SJCRH30 (cell line): ENCODE measurements at regions not wholly inside any gene's neighbourhood (a gene's known extent, or its start where the extent isn't known, plus 50 kb on each side); places are given as distances from the start of the nearest gene placed in this dataset.
A peak's percentile ranks its signal among the peaks of the same experiment; 100 is the strongest.

Experiments used
- DNase-seq, 2 experiments: peaks; one replicate each; pipeline ENCODE4 v3.0.0-alpha.2; 2015 to 2020
- H3K27ac ChIP-seq: fragments of 250-450 bp; sonication (Bioruptor Pico); 2 replicates; pipeline ENCODE4 v1.5.1; 2020; ENCODE audit warnings: mild to moderate bottlenecking, moderate library complexity
- H3K27me3 ChIP-seq: fragments of 250-450 bp; sonication (Bioruptor Pico); 2 replicates; pipeline ENCODE4 v1.5.1; 2020; ENCODE audit warnings: mild to moderate bottlenecking, moderate library complexity
- H3K36me3 ChIP-seq: fragments of 250-450 bp; sonication (Bioruptor Pico); 2 replicates; pipeline ENCODE4 v1.5.1; 2020; ENCODE audit warnings: mild to moderate bottlenecking, moderate library complexity
- H3K4me1 ChIP-seq: fragments of 250-450 bp; sonication (Bioruptor Pico); 2 replicates; pipeline ENCODE4 v1.5.1; 2020; ENCODE audit warnings: mild to moderate bottlenecking, moderate library complexity
- H3K4me3 ChIP-seq: fragments of 250-450 bp; sonication (Bioruptor Pico); 2 replicates; pipeline ENCODE4 v1.5.1; 2020; ENCODE audit warnings: mild to moderate bottlenecking, moderate library complexity
- H3K9me3 ChIP-seq: fragments of 250-450 bp; sonication (Bioruptor Pico); replicated peaks from 2 replicates; pipeline ENCODE4 v1.5.1; 2020; ENCODE audit warnings: mild to moderate bottlenecking, moderate library complexity

DNA sequence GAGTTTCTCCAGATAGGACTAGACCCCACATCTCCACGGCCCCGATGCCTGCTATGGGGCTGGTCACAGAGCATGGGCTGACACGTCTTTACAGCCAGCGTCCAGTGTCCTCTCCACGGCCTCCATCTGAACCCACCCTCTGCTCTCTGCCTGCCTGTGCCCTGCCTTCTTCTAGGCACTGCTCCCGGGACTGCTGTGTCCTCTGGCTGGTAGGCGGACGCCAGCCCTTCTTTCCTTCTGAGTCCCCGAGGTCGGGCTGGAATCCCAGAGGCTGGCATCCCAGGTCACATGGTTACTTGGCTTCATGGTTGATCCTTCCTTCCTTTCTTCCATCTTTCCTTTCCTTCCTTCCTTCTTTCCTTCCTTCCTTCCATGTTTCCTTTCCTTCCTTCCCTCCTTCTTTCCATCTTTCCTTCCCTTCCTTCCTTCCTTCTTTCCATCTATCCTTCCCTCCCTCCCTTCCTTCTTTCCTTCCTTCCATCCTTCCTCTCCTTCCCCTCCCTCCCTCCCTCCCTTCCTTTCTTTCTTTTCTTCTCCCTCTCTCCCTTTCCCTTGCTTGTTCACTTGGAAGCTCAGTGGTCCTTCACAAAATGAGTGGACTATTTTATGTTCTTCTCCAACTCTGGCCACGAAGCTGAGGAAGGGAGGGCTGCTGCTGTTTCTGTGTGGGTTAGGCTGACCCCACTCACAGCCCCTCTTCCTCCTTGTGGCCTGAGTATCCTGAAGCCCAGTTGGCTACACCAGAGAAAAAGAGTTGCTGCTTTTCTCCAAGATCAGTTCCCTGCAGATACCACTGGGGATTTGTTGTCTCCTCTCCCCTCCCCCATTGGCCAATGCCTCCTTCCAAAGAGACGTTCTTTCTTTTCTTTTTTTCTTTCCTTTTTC, 66.8 kb upstream of the NEURL1B start:
- Histone ChIP-seq H3K4me3 (no peak overlapping the region), H3K4me1 (peaks cover 10% of the 10 kb centered on the region; the same call in 1 of the 2 replicates), H3K27ac (no peak overlapping the region), H3K9me3 (no peaks in the 10 kb centered on the region), H3K36me3 (no peaks in the 10 kb centered on the region), H3K27me3 (no peaks in the 10 kb centered on the region)
- no peak for DNase-seq

DNA sequence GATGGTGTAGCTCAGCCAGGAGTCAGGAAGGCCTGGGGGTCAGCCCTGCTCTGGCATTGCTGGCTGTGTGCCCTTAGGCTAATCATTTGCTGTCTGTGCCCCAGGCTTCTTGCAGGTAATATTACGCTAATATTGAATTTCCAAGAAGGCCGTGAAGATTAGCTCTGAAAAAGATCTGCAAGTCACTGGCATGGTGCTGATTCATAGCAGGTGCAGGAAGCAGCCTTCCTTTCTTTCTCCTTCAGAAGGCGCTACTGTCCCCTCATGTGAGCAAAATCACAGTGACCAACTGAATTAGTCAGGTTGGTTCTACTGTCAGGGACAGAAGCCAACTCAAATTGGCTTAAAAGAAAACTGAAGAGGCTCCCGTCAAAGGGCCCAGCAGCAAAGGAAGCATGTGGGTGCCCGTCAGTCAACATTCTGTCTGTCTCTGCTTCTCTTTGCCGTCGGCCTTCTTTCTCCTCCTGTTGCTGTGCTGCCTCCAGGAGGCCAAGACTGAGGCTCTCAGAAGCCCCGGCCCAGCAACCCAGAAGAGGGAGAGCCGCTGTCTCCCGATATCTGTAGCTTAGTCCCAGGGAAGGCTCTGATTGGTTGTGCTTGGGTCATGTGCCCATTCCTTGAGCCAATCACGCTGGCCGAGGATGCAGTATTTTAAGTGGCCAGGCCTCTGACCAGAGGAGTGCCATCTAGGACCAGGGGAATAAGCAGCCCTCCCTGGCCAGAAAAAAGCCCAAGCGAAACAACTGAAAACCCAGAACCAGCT, 67.8 kb upstream of the NEURL1B start:
- no peaks in the 10 kb centered on the region for H3K27me3 ChIP-seq
- H3K9me3 ChIP-seq = no peaks in the 10 kb centered on the region
- no peak overlapping the region for H3K4me3 ChIP-seq
- H3K4me1 ChIP-seq = peaks cover 10% of the 10 kb centered on the region; the same call in 1 of the 2 replicates
- H3K27ac ChIP-seq = no peak overlapping the region
- no peak for DNase-seq
- H3K36me3 ChIP-seq = no peaks in the 10 kb centered on the region

DNA sequence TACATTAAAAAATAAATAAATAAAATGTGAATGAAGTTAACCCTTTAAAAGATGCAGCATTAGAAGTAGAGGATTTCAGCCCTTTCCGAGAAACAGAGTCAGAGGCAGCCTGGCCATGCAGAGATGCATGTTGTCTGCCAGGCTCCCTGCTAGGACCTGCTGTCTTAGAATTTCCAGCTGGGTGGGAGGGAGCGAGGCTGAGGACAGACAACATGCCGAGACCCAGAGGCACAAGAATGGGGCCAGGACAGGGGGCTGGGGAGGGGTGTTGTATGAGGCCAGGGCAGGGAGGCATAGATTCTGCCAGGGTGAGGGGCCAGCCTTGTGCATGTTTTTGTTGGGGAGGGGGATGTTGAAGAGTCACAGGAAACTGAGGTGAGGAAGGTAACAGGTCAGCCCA, 68.6 kb upstream of the NEURL1B start:
- H3K9me3 ChIP-seq = no peaks in the 10 kb centered on the region
- DNase-seq = no peak
- peaks cover 10% of the 10 kb centered on the region; the same call in 1 of the 2 replicates for H3K4me1 ChIP-seq
- H3K4me3 ChIP-seq = no peak overlapping the region
- no peaks in the 10 kb centered on the region for H3K36me3 ChIP-seq
- no peaks in the 10 kb centered on the region for H3K27me3 ChIP-seq
- H3K27ac ChIP-seq = no peak overlapping the region

DNA sequence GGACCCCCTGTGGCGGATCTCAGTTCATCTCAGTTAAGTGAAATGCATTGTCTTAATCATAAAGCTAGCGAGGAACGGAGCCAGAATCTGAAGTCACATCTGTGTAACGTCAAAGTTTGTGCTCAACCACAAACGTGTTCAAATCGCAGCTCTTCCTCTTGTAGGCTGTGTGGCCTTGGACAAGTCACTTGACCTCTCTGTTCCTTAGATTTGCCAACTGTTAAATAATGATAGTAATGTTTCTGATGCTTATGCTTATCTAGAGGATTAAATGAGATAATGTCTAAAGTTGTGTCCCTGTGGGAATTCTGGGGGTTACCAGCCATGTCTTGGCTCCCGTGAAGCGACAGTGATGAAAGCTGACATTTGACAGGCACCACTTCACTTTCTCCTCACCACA, 69.2 kb upstream of the NEURL1B start:
- no peak for DNase-seq
- Histone ChIP-seq H3K4me1 (peaks cover 10% of the 10 kb centered on the region; the same call in 1 of the 2 replicates), H3K36me3 (no peaks in the 10 kb centered on the region), H3K27me3 (no peaks in the 10 kb centered on the region), H3K4me3 (no peak overlapping the region), H3K27ac (no peak overlapping the region), H3K9me3 (no peaks in the 10 kb centered on the region)

DNA sequence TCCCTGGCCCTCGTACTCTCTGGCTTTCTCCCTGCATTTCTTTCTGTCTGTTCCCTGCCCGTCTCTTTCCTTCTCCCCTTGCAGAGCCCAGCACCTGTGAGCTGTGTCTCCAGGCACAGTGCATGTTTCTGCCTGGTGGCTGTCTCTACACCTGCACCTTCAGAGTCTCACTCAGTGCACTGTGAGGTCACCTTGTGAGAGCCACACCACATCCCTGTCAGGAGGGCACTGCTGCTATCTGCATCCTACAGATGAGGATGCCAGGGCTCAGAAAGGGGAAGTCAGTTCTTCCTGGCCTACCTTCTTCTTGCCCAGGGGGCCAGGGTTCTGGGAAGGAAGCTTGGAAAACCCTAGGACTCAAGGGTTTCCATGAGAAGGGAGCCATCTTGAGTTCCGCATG, 69.7 kb upstream of the NEURL1B start:
- H3K9me3 ChIP-seq = no peaks in the 10 kb centered on the region
- no peak for DNase-seq
- H3K4me1 ChIP-seq = peaks cover 10% of the 10 kb centered on the region; the same call in 1 of the 2 replicates
- H3K27me3 ChIP-seq = no peaks in the 10 kb centered on the region
- no peak overlapping the region for H3K4me3 ChIP-seq
- H3K36me3 ChIP-seq = no peaks in the 10 kb centered on the region
- H3K27ac ChIP-seq = no peak overlapping the region

DNA sequence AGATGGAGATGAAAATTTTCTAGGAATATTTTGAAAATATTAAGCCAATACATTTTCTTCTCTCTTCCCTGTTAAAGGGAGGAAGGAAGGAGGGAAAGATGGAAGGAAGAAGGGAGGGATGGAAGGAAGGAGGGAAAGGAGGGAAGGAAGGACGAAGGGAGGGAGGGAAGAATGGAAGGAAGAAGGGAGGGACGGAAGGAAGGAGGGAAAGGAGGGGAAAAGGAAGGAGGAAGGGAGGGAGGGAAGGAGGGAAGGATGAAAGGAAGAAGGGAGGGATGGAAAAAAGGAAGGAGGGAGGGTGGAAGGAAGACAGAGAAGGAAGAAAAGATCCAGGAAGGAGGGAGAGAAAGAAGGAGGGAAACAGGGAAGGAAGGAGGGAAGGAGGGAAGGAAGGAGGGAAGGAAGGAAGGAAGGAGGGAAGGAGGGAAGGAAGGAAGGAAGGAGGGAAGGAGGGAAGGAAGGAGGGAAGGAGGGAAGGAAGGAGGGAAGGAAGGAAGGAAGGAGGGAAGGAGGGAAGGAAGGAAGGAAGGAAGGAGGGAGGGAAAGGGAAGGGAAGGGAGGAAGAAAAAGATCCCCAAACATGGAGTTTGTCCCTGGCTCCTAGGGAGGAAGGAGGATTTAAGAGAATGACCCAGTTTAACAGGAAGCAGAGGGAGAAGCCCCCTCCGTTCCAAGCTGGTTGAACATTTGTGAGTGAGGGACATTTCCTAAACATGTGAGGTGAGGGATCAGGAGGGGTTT, 70.3 kb upstream of the NEURL1B start:
- no peaks in the 10 kb centered on the region for H3K27me3 ChIP-seq
- no peak for DNase-seq
- peaks cover 10% of the 10 kb centered on the region; the same call in 1 of the 2 replicates for H3K4me1 ChIP-seq
- H3K27ac ChIP-seq = no peak overlapping the region
- H3K36me3 ChIP-seq = no peaks in the 10 kb centered on the region
- H3K4me3 ChIP-seq = no peak overlapping the region
- no peaks in the 10 kb centered on the region for H3K9me3 ChIP-seq

DNA sequence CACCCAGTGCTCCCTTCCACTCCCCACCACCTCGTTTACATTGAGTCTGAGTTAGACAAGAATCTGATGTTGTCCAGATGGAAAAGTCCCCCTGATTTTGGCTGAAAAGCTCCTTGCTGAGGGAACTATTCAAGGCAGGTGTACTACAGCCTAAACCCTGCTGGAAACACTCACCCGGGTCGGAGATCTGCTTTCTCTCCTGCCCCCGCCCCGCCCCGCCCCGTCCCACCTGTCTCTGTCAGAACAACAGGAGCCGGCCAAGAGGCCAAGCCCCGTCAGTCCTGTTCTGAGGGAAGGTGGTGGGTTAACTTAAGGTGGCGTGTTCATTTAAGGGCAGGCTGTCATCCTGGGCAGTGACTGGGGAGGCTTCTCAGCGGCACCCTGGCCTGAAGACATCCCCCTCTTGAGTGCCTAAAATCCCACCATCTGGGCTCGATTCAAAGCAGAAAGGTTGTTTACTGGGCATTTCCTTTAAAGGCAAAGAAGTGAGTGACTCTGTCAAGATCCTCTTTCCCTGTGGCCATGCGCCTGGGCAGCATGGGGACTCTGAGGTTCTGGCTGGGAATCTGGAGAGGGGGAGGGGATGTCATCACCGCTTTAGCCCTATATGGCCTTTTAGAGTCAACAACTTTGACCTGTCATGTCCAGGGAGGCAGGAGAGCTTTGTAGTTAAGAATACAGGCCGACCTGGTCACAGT, 71.1 kb upstream of the NEURL1B start:
- DNase-seq = peak in 1 of 2 experiments; percentile 35
- H3K27ac ChIP-seq = no peak overlapping the region
- H3K36me3 ChIP-seq = no peaks in the 10 kb centered on the region
- H3K4me3 ChIP-seq = no peak overlapping the region
- peaks cover 10% of the 10 kb centered on the region; the same call in 1 of the 2 replicates for H3K4me1 ChIP-seq
- no peaks in the 10 kb centered on the region for H3K9me3 ChIP-seq
- no peaks in the 10 kb centered on the region for H3K27me3 ChIP-seq

DNA sequence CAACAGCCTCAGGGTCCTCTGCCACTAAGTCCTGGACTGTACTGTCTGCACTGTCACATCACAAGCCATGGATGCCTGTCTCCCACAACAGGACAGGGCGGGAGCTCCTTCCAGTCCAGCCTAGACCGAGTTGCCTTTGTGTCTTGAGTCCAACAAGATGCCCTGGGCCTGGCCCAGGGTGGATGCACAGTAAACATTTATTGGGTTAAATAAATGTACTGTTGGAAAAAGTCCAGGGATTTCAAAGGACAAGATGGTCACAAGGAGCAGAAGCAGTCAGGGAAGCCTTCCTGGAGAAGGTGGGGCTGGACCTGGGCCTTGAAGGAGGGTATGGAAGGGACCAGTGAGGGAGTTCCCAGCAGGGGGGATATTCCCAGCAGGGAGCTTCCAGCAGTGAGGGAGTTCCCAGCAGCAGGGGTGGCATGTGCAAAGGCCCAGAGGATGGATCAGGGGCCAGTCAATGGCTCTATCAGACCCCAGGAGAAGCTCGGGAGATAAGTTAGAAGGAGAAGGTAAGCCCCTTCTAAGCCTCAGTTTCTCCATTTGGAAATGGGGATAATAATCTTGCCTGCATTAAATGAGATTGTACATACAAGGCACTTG, 72.7 kb upstream of the NEURL1B start:
- no peaks in the 10 kb centered on the region for H3K9me3 ChIP-seq
- no peak overlapping the region for H3K4me3 ChIP-seq
- no peaks in the 10 kb centered on the region for H3K27me3 ChIP-seq
- H3K27ac ChIP-seq = no peak overlapping the region
- H3K36me3 ChIP-seq = no peaks in the 10 kb centered on the region
- H3K4me1 ChIP-seq = peaks cover 10% of the 10 kb centered on the region; the same call in 1 of the 2 replicates
- DNase-seq = no peak

DNA sequence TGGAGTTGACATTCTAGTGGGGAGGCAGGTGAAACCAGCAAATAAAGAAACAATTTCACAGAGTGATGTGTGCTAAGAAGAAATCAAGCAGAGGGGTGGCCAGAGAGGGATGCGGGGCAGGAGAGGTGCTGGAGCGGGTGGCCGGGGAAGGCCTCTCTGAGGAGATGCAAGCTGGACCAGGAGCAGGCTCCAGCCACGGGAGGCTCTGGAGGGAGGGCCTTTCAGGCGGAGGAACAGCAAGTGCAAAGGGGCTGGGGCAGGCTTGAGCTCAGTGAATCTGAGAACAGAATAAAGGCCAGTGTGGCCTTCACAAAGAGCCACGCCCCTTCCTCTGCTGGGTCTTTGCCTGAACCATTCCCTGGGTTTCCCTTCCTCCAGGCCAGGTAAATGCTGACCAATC, 73.2 kb upstream of the NEURL1B start:
- Histone ChIP-seq H3K36me3 (no peaks in the 10 kb centered on the region), H3K27me3 (no peaks in the 10 kb centered on the region), H3K4me1 (peaks cover 10% of the 10 kb centered on the region; the same call in 1 of the 2 replicates), H3K9me3 (no peaks in the 10 kb centered on the region), H3K27ac (no peak overlapping the region), H3K4me3 (no peak overlapping the region)
- no peak for DNase-seq

DNA sequence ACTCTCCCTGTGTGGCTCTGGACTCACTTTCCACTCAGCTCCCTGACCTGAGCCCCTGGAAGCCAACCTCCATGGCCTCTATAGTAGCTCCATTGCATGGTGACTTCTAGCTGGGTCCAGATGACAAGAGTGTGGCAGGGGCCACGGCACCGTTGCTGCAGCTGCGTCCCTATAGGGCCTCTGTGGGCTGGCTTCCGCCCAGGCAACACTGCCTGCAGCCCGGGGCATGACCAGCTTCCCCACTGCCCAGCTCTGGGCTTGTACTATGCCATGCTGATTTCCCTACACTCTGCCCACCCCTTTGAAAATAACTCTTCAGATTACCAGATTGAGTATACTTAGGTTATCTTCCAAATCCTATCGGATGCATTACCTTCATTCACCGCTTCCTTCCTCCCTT, 73.8 kb upstream of the NEURL1B start:
- Histone ChIP-seq H3K4me3 (no peak overlapping the region), H3K36me3 (no peaks in the 10 kb centered on the region), H3K9me3 (no peaks in the 10 kb centered on the region), H3K27ac (no peak overlapping the region), H3K4me1 (peaks cover 10% of the 10 kb centered on the region; the same call in 1 of the 2 replicates), H3K27me3 (no peaks in the 10 kb centered on the region)
- no peak for DNase-seq

DNA sequence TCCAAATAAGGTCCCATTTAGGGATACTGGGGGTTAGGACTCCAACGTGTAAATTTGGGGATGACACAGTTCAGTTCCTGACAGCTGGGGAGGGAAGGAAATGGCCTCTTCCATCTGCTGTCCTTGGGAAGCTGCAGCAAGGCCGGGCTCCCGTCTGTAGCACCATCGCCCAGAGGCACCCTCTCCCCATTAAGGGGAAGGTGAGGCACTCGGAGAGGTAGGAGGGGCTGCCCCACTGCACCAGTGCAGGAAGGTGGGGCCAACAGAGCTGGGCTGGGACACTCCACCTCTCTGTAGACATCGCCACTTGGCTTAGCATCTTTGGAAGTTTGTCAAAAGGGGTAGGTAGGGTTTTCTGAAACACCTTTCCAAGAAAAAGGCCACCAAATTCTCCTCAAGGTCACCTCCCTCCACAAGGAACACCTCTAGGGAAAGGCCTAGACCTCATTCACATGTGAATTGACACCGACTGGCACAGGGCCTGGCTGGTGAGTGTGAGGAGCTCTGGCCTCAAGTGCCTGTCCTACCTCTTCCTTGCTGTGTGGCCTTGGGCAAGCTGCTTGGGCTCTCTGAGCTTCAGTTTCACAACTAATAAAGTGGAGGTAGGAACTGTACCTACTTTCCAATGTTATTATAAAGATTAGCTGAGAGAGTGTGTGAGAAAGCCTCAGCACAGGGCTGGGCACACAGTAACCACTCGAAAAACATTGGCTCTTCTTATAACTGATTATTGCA, 75.0 kb upstream of the NEURL1B start:
- H3K36me3 ChIP-seq = no peaks in the 10 kb centered on the region
- no peak overlapping the region for H3K4me3 ChIP-seq
- no peaks in the 10 kb centered on the region for H3K9me3 ChIP-seq
- H3K4me1 ChIP-seq = peaks cover 10% of the 10 kb centered on the region; the same call in 1 of the 2 replicates
- no peak for DNase-seq
- no peak overlapping the region for H3K27ac ChIP-seq
- H3K27me3 ChIP-seq = no peaks in the 10 kb centered on the region

DNA sequence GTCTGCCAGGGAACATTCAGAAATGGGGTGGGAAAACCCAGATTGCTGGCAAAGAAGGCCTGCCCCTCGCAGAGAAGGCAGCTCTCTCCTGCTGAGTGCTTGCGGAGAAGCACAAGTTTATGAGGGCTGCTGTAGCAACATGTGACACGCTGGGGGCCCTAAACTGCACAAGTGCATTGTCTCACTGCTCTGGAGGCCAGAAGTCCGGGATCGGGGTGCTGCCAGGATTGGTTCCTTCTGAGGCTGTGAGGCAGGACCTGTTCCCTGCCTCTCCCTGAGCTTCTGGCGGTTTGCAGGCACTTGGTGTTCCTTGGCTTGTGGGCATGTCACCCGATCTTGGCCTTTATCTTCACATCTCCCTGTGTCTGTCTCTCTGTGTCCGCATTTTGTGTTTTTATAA, 75.6 kb upstream of the NEURL1B start:
- no peak overlapping the region for H3K27ac ChIP-seq
- no peaks in the 10 kb centered on the region for H3K36me3 ChIP-seq
- peaks cover 10% of the 10 kb centered on the region; the same call in 1 of the 2 replicates for H3K4me1 ChIP-seq
- no peak overlapping the region for H3K4me3 ChIP-seq
- H3K27me3 ChIP-seq = no peaks in the 10 kb centered on the region
- DNase-seq = no peak
- no peaks in the 10 kb centered on the region for H3K9me3 ChIP-seq

DNA sequence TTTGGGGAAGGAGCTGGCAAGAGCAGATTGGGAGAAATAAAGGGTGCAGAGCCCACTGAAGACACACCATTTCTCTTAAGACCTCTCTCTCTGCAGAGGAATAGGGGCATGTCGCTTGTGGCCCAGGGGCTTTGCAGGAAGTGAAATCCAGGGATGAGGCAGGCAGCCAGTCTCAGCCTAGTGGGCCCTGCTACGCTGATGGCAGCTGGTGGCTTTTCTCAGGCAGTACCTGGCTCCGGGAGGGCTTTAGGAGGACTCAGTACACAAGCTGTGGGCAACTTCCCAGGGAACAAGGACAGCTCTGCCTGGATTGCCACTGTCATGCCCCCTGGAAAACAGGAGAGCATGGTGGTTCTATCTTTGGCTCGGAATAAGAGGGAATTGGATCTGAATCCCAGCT, 76.2 kb upstream of the NEURL1B start:
- peaks cover 6% of the 10 kb centered on the region; the same call in 1 of the 2 replicates for H3K4me1 ChIP-seq
- H3K9me3 ChIP-seq = no peaks in the 10 kb centered on the region
- DNase-seq = no peak
- H3K27me3 ChIP-seq = no peaks in the 10 kb centered on the region
- no peaks in the 10 kb centered on the region for H3K36me3 ChIP-seq
- H3K4me3 ChIP-seq = no peak overlapping the region
- H3K27ac ChIP-seq = no peak overlapping the region
